GM10266 (cell line): ENCODE measurements at regions not wholly inside any gene's neighbourhood (a gene's known extent, or its start where the extent isn't known, plus 50 kb on each side); places are given as distances from the start of the nearest gene placed in this dataset.

Experiments
- DNase-seq: peaks from one replicate; pipeline ENCODE4 v3.0.0; 2012; ENCODE audit errors: extremely low spot score
- CTCF ChIP-seq: IDR thresholded peaks from 2 replicates; pipeline ENCODE4 v1.5.1; 2012; ENCODE audit warnings: mild to moderate bottlenecking, low read depth; ENCODE audit not compliant: control insufficient read depth, insufficient read depth; ENCODE audit errors: missing control alignments

- DNase-seq: no peak
- no peak for TF ChIP-seq CTCF
These were observed 93.2 kb upstream of the PKDCC start for GRCh38 chr2:41954304-41955291.

- DNase-seq: no peak
- no peak for TF ChIP-seq CTCF
These were observed 92.3 kb upstream of the PKDCC start for GRCh38 chr2:41955316-41956043.

- DNase-seq: no peak
- no peak for TF ChIP-seq CTCF
These were observed 90.4 kb upstream of the PKDCC start for GRCh38 chr2:41957431-41957830.

- no peak for TF ChIP-seq CTCF
- DNase-seq: no peak
These were observed 89.6 kb upstream of the PKDCC start for GRCh38 chr2:41958251-41958650.

GRCh38 chr2:41958775-41959174, 89.0 kb upstream of the PKDCC start:
- no peak for TF ChIP-seq CTCF
- no peak for DNase-seq

- TF ChIP-seq CTCF: no peak
- DNase-seq: no peak
These were observed 88.1 kb upstream of the PKDCC start for GRCh38 chr2:41959760-41960159.
